ENCODE measurements at regions not wholly inside any gene's neighbourhood (a gene's known extent, or its start where the extent isn't known, plus 50 kb on each side); places are given as distances from the start of the nearest gene placed in this dataset.
A peak's percentile ranks its signal among the peaks of the same experiment; 100 is the strongest.

DNA sequence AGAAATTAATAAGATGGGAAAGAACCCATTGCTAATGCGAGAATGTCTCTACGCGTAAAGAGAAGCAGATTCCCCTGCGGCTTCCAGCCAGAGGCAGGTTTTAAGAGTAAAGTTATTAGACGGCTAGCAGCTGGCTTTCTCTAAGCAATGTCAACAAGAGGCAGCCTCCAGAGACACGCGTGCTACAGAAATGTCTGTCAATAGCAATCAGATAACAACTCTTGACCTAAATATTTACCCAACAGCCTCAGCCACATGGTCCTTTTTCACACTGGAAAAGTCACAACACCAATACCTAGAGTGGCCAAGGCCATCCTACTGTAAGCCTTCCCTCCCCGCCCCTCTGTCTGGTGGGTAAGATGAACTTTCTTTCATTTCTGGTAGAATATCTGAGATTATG is 146.0 kb upstream of the SFSWAP start:
- Histone ChIP-seq H3K4me3 (no peak overlapping the region), H3K27me3 (peaks cover 23% of the 10 kb centered on the region), H3K4me1 (no peaks in the 10 kb centered on the region), H3K27ac (no peak overlapping the region), H3K9me3 (no peaks in the 10 kb centered on the region), H3K36me3 (no peaks in the 10 kb centered on the region)
- no peak for DNase-seq
- TF ChIP-seq CTCF (IDR thresholded peaks at IDR 0.05), result no peak
- intact Hi-C loops (cut with DNase I), result no loop called here
- ATAC-seq, result no peak

GRCh38 chr12:131565267-131566015 is 145.4 kb upstream of the SFSWAP start:
- H3K27me3 ChIP-seq, result peaks cover 29% of the 10 kb centered on the region
- H3K9me3 ChIP-seq, result no peaks in the 10 kb centered on the region
- no peak overlapping the region for H3K4me3 ChIP-seq
- DNase-seq, result no peak
- TF ChIP-seq CTCF (IDR thresholded peaks at IDR 0.05), result no peak
- no peaks in the 10 kb centered on the region for H3K4me1 ChIP-seq
- intact Hi-C loops (cut with DNase I), result no loop called here
- no peaks in the 10 kb centered on the region for H3K36me3 ChIP-seq
- no peak for ATAC-seq
- H3K27ac ChIP-seq, result no peak overlapping the region

- Histone ChIP-seq H3K36me3 (no peaks in the 10 kb centered on the region), H3K27ac (no peak overlapping the region), H3K4me3 (no peak overlapping the region), H3K9me3 (no peaks in the 10 kb centered on the region), H3K27me3 (peaks cover 49% of the 10 kb centered on the region), H3K4me1 (no peaks in the 10 kb centered on the region)
- DNase-seq (no peak), ATAC-seq (no peak)
- intact Hi-C loops (cut with DNase I), result no loop called here
- TF ChIP-seq CTCF (IDR thresholded peaks at IDR 0.05), result no peak
Measured at GRCh38 chr12:131568336-131568735, 142.6 kb upstream of the SFSWAP start.

GRCh38 chr12:131570596-131570995 is 140.3 kb upstream of the SFSWAP start:
- Histone ChIP-seq H3K27ac (no peak overlapping the region), H3K4me1 (no peaks in the 10 kb centered on the region), H3K4me3 (no peak overlapping the region), H3K27me3 (peaks cover 53% of the 10 kb centered on the region), H3K9me3 (no peaks in the 10 kb centered on the region), H3K36me3 (no peaks in the 10 kb centered on the region)
- DNase-seq (peak; percentile 18), ATAC-seq (no peak)
- intact Hi-C loops (cut with DNase I), result no loop called here
- TF ChIP-seq CTCF (IDR thresholded peaks at IDR 0.05), result no peak

GRCh38 chr12:131571827-131572226 is 139.1 kb upstream of the SFSWAP start:
- Histone ChIP-seq H3K27me3 (peaks cover 50% of the 10 kb centered on the region), H3K36me3 (no peaks in the 10 kb centered on the region), H3K4me1 (no peaks in the 10 kb centered on the region), H3K27ac (no peak overlapping the region), H3K4me3 (no peak overlapping the region), H3K9me3 (no peaks in the 10 kb centered on the region)
- DNase-seq (no peak), ATAC-seq (no peak)
- intact Hi-C loops (cut with DNase I), result no loop called here
- no peak for TF ChIP-seq CTCF (IDR thresholded peaks at IDR 0.05)

DNA sequence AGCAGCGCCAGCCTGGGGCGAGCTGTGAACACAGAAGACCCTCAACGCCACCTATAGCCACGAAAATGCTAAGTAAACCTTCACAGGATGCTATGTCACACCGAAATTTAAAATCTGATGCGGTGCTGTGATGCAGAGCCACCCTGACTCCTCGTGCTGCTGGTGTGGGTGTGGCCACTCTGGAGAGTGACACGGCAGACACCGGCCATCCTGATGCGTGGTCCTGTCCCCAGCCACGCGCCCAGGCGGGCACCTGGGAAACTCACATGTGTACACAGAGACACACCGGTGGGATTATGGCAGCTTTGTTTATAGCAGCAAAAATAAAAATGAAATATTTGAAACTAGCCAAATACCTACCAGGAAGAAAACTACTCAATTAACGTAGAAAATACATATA is 138.3 kb upstream of the SFSWAP start:
- TF ChIP-seq CTCF (IDR thresholded peaks at IDR 0.05), result no peak
- Histone ChIP-seq H3K4me3 (no peak overlapping the region), H3K9me3 (no peaks in the 10 kb centered on the region), H3K4me1 (no peaks in the 10 kb centered on the region), H3K27me3 (peaks cover 46% of the 10 kb centered on the region), H3K36me3 (no peaks in the 10 kb centered on the region), H3K27ac (no peak overlapping the region)
- no peak for DNase-seq
- intact Hi-C loops (cut with DNase I), result no loop called here
- no peak for ATAC-seq
